HEK293 (cell line): ENCODE measurements at regions not wholly inside any gene's neighbourhood (a gene's known extent, or its start where the extent isn't known, plus 50 kb on each side); places are given as distances from the start of the nearest gene placed in this dataset.
A peak's percentile ranks its signal among the peaks of the same experiment; 100 is the strongest.

ENCODE experiments used
- CTCF ChIA-PET: fragments of 350-600 bp; formaldehyde crosslinking; extraction: SDS; loops from one replicate; lab custom pipeline; 2021; ENCODE audit warnings: antibody characterized with exemption; lab: Yijun Ruan, JAX
- POLR2A ChIA-PET: fragments of 300-600 bp; formaldehyde crosslinking; extraction: SDS; loops from one replicate; lab custom pipeline; 2020; ENCODE audit warnings: antibody characterized with exemption, inconsistent platforms; lab: Yijun Ruan, JAX
- H3K27ac ChIP-seq: fragments of 200-500 bp; sonication (Bioruptor generic); 2 replicates; pipeline ENCODE4 v1.5.1; 2014; ENCODE audit warnings: low read depth, low read length, control low read depth, inconsistent platforms; ENCODE audit errors: extremely low read depth
- H3K36me3 ChIP-seq, 2 experiments: fragments of 200-500 bp in 1 of 2; sonication (Bioruptor generic) in 1 of 2; 1 replicate in 1 of 2; 2 replicates in 1 of 2; pipeline ENCODE4 v1.5.1; 2014 to 2017; ENCODE audit warnings: inconsistent platforms in 2 of 2, low read length in 2 of 2; ENCODE audit not compliant: control insufficient read depth in 2 of 2, insufficient read depth in 1 of 2
- H3K4me1 ChIP-seq: fragments of 200-500 bp; sonication (Bioruptor generic); 2 replicates; pipeline ENCODE4 v1.5.1; 2014; ENCODE audit warnings: mild to moderate bottlenecking, low read length, inconsistent platforms; ENCODE audit not compliant: control insufficient read depth, insufficient read depth
- H3K4me3 ChIP-seq: 2 replicates; pipeline ENCODE4 v1.5.1; 2011; ENCODE audit warnings: low read depth, mild to moderate bottlenecking, control low read depth, low read length, moderate library complexity
- H3K9me3 ChIP-seq: fragments of 200-500 bp; sonication (Bioruptor generic); 2 replicates; pipeline ENCODE4 v1.5.1; 2014; ENCODE audit warnings: low read depth, low read length, inconsistent platforms; ENCODE audit not compliant: control insufficient read depth, insufficient read depth
- BCL11A ChIP-seq: fragments of 450-650 bp; formaldehyde crosslinking; IDR thresholded peaks from 2 replicates; pipeline ENCODE4 v1.5.1; 2016; ENCODE audit warnings: low read depth, missing biosample characterization, missing genetic modification characterization
- FEZF1 ChIP-seq: fragments of 450-650 bp; formaldehyde crosslinking; IDR thresholded peaks from 2 replicates; pipeline ENCODE4 v1.5.1; 2016; ENCODE audit warnings: missing biosample characterization, missing genetic modification characterization
- MZF1 ChIP-seq: fragments of 450-650 bp; formaldehyde crosslinking; IDR thresholded peaks from 2 replicates; pipeline ENCODE4 v1.5.1; 2017; ENCODE audit warnings: missing biosample characterization, missing genetic modification characterization, borderline replicate concordance
- PBX3 ChIP-seq: sonication (generic); formaldehyde crosslinking; IDR thresholded peaks from 2 replicates; pipeline ENCODE4 v1.8.1; 2022; ENCODE audit warnings: mild to moderate bottlenecking, moderate library complexity, missing genetic modification reagents
- ZFP41 ChIP-seq: fragments of 450-650 bp; formaldehyde crosslinking; IDR thresholded peaks from 2 replicates; pipeline ENCODE4 v1.5.1; 2016; ENCODE audit warnings: missing biosample characterization, missing genetic modification characterization, borderline replicate concordance
- ZNF112 ChIP-seq: fragments of 450-650 bp; formaldehyde crosslinking; IDR thresholded peaks from 2 replicates; pipeline ENCODE4 v1.5.0; 2017; ENCODE audit warnings: missing biosample characterization, missing genetic modification characterization
- ZNF174 ChIP-seq: fragments of 450-650 bp; formaldehyde crosslinking; IDR thresholded peaks from 2 replicates; pipeline ENCODE4 v1.5.0; 2017; ENCODE audit warnings: missing biosample characterization, mild to moderate bottlenecking, missing genetic modification characterization
- ZNF211 ChIP-seq: fragments of 450-650 bp; formaldehyde crosslinking; IDR thresholded peaks from 2 replicates; pipeline ENCODE4 v1.5.1; 2016; ENCODE audit warnings: low read depth, missing biosample characterization, missing genetic modification characterization
- ZNF23 ChIP-seq: fragments of 450-650 bp; formaldehyde crosslinking; IDR thresholded peaks from 2 replicates; pipeline ENCODE4 v1.5.1; 2016; ENCODE audit warnings: missing biosample characterization, missing genetic modification characterization, borderline replicate concordance
- ZNF266 ChIP-seq: fragments of 450-650 bp; formaldehyde crosslinking; IDR thresholded peaks from 2 replicates; pipeline ENCODE4 v1.5.1; 2016; ENCODE audit warnings: missing biosample characterization, missing genetic modification characterization, low read depth
- ZNF354C ChIP-seq: fragments of 450-650 bp; formaldehyde crosslinking; IDR thresholded peaks from 2 replicates; pipeline ENCODE4 v1.5.1; 2016; ENCODE audit warnings: missing biosample characterization, missing genetic modification characterization, low read depth, borderline replicate concordance
- ZNF449 ChIP-seq: fragments of 450-650 bp; formaldehyde crosslinking; IDR thresholded peaks from 2 replicates; pipeline ENCODE4 v1.5.1; 2017; ENCODE audit warnings: missing biosample characterization, mild to moderate bottlenecking, missing genetic modification characterization, moderate library complexity
- ZNF501 ChIP-seq: fragments of 450-650 bp; formaldehyde crosslinking; IDR thresholded peaks from 2 replicates; pipeline ENCODE4 v1.5.1; 2016; ENCODE audit warnings: missing biosample characterization, missing genetic modification characterization
- ZNF561 ChIP-seq: fragments of 450-650 bp; IDR thresholded peaks from 2 replicates; pipeline ENCODE4 v1.5.1; 2018; ENCODE audit warnings: missing biosample characterization, missing genetic modification characterization, borderline replicate concordance
- ZNF596 ChIP-seq: fragments of 450-650 bp; IDR thresholded peaks from 2 replicates; pipeline ENCODE4 v1.5.0; 2018; ENCODE audit warnings: missing biosample characterization, mild to moderate bottlenecking, missing genetic modification characterization, moderate library complexity
- ZNF660 ChIP-seq: fragments of 450-650 bp; IDR thresholded peaks from 2 replicates; pipeline ENCODE4 v1.5.1; 2018; ENCODE audit warnings: missing biosample characterization, mild to moderate bottlenecking, missing genetic modification characterization
- ZNF768 ChIP-seq: fragments of 450-650 bp; formaldehyde crosslinking; IDR thresholded peaks from 2 replicates; pipeline ENCODE4 v1.5.1; 2018; ENCODE audit warnings: missing biosample characterization, mild to moderate bottlenecking, missing genetic modification characterization
- ZNF777 ChIP-seq: fragments of 450-650 bp; formaldehyde crosslinking; IDR thresholded peaks from 2 replicates; pipeline ENCODE4 v1.5.1; 2017; ENCODE audit warnings: missing biosample characterization, missing genetic modification characterization, borderline replicate concordance
- ZNF785 ChIP-seq: fragments of 450-650 bp; formaldehyde crosslinking; IDR thresholded peaks from 2 replicates; pipeline ENCODE4 v1.5.1; 2016; ENCODE audit warnings: missing biosample characterization, missing genetic modification characterization
- TF ChIP-seq, protein P1 (sequence below): fragments of 450-650 bp; formaldehyde crosslinking; IDR thresholded peaks from 2 replicates; pipeline ENCODE4 v1.5.1; 2016; ENCODE audit warnings: missing biosample characterization, missing genetic modification characterization
- TF ChIP-seq, protein P2 (sequence below): fragments of 450-650 bp; formaldehyde crosslinking; IDR thresholded peaks from 2 replicates; pipeline ENCODE4 v1.5.1; 2016; ENCODE audit warnings: missing biosample characterization, missing genetic modification characterization
- TF ChIP-seq, protein P3 (sequence below): fragments of 450-650 bp; formaldehyde crosslinking; IDR thresholded peaks from 2 replicates; pipeline ENCODE4 v1.5.1; 2016; ENCODE audit warnings: missing biosample characterization, missing genetic modification characterization

DNA sequence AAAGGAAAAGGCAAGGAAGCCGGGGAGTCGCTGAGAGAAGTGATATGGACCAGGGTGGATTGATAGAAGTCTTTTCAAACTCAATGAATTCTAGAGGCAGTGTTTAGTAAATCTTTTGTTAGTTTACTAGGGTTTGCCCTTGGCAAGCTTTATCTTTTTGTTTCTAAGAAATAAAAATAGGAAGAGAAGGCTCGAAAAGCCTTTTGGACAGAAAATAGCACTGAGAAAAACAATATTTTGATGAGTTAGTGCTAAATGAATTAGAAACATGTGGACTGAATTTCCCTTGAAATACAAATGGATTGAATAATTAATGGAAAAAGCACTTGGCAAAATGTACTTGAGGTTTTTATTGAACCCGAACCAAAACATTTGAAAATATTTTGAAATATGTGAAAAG lies 121.8 kb upstream of the SPAG17 start:
- ChIA-PET CTCF (interaction anchor here (0.6 kb wide), 1 partner anchor 562 kb away, joined by 3 read pairs; no protein-coding TSS in a partner anchor), POLR2A (no interaction called here)
- TF ChIP-seq, protein P1, sequence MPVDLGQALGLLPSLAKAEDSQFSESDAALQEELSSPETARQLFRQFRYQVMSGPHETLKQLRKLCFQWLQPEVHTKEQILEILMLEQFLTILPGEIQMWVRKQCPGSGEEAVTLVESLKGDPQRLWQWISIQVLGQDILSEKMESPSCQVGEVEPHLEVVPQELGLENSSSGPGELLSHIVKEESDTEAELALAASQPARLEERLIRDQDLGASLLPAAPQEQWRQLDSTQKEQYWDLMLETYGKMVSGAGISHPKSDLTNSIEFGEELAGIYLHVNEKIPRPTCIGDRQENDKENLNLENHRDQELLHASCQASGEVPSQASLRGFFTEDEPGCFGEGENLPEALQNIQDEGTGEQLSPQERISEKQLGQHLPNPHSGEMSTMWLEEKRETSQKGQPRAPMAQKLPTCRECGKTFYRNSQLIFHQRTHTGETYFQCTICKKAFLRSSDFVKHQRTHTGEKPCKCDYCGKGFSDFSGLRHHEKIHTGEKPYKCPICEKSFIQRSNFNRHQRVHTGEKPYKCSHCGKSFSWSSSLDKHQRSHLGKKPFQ (tag by site-specific recombination): no peak
- TF ChIP-seq ZNF211 (tag by site-specific recombination): no peak
- no peak for TF ChIP-seq ZNF785 (tag by site-specific recombination)
- TF ChIP-seq ZNF768 (tag by site-specific recombination): no peak
- no peak for TF ChIP-seq ZNF561 (tag by site-specific recombination)
- no peak for TF ChIP-seq ZFP41
- TF ChIP-seq ZNF449 (tag by site-specific recombination): no peak
- TF ChIP-seq BCL11A (tag by site-specific recombination): no peak
- TF ChIP-seq ZNF266 (tag by site-specific recombination): no peak
- TF ChIP-seq ZNF174 (tag by site-specific recombination): no peak
- TF ChIP-seq FEZF1 (tag by site-specific recombination): no peak
- no peak for TF ChIP-seq ZNF596 (tag by site-specific recombination)
- no peak for TF ChIP-seq ZNF112
- Histone ChIP-seq H3K9me3 (no peaks in the 10 kb centered on the region), H3K4me3 (no peak overlapping the region), H3K27ac (no peak overlapping the region), H3K36me3 (no peaks in the 10 kb centered on the region), H3K4me1 (no peaks in the 10 kb centered on the region)

DNA sequence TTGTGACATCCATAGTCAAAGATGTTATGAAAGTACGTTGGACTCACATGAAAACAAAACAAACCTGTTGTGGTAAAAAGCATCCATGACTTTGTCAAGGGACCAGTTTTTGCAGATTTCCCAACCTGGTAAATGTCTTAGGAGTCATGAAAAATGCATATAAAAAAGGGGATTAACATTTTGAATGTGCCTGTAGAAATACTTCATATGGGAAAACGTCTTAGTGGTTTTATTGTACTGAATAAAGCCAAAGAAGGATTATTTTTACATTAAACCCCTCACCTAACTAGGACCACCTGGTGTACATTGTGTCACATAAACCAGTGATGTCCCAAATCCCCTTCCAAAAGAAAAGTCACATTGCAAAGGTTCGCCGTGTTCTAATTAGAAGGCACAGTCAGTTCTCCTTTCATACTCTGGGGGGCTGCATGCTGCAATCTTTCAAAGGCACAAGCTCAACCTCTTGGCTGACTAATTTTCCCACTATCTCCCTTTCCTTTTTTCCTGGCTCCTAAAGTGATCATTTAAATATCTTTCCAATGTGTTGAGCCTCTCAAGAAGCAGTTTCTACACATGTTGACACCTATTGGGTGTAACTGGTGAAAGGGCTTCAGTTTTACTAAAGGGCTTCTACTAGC lies 119.8 kb upstream of the SPAG17 start:
- POLR2A ChIA-PET: no interaction called here
- H3K27ac ChIP-seq: no peak overlapping the region
- H3K36me3 ChIP-seq: no peaks in the 10 kb centered on the region
- CTCF ChIA-PET: interaction anchor here (0.6 kb wide), 1 partner anchor 355 kb away, joined by 4 read pairs; no protein-coding TSS in a partner anchor
- TF ChIP-seq ZNF354C (tag by site-specific recombination) (no peak), MZF1 (peak; percentile 73; the same call in 1 of the 2 replicates)
- TF ChIP-seq, protein P2, sequence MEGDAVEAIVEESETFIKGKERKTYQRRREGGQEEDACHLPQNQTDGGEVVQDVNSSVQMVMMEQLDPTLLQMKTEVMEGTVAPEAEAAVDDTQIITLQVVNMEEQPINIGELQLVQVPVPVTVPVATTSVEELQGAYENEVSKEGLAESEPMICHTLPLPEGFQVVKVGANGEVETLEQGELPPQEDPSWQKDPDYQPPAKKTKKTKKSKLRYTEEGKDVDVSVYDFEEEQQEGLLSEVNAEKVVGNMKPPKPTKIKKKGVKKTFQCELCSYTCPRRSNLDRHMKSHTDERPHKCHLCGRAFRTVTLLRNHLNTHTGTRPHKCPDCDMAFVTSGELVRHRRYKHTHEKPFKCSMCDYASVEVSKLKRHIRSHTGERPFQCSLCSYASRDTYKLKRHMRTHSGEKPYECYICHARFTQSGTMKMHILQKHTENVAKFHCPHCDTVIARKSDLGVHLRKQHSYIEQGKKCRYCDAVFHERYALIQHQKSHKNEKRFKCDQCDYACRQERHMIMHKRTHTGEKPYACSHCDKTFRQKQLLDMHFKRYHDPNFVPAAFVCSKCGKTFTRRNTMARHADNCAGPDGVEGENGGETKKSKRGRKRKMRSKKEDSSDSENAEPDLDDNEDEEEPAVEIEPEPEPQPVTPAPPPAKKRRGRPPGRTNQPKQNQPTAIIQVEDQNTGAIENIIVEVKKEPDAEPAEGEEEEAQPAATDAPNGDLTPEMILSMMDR (tag by site-specific recombination): peak; percentile 50; the same call in 1 of the 2 replicates
- H3K4me1 ChIP-seq: no peaks in the 10 kb centered on the region
- no peaks in the 10 kb centered on the region for H3K9me3 ChIP-seq
- no peak overlapping the region for H3K4me3 ChIP-seq

DNA sequence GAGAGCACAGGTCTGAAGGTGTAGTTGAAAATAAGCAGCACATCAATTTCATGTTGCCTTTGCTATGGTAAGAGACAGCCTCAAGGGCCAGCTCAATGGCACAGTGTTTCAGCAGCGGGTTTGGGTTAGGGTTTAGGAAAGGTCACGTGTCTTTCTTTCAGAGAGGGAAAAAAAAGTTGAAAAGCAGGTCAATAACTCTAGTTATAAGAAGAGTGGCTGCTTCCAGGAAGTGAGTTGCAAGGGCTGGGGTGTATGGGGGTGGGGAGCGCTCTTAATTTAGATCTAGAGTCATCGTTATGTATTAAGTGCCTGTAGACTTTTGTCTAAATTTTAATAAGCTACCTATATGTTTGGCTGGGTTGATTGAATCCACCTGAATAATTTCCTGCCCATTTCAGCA lies 118.5 kb upstream of the SPAG17 start:
- POLR2A ChIA-PET: no interaction called here
- CTCF ChIA-PET: interaction anchor here (0.7 kb wide), 1 partner anchor 226 kb away, joined by 3 read pairs; no protein-coding TSS in a partner anchor
- TF ChIP-seq ZNF660 (tag by site-specific recombination) (no peak), ZNF501 (tag by site-specific recombination) (no peak), ZNF777 (no peak), ZNF23 (tag by site-specific recombination) (no peak), PBX3 (CRISPR knock-in tag) (no peak)
- TF ChIP-seq, protein P3, sequence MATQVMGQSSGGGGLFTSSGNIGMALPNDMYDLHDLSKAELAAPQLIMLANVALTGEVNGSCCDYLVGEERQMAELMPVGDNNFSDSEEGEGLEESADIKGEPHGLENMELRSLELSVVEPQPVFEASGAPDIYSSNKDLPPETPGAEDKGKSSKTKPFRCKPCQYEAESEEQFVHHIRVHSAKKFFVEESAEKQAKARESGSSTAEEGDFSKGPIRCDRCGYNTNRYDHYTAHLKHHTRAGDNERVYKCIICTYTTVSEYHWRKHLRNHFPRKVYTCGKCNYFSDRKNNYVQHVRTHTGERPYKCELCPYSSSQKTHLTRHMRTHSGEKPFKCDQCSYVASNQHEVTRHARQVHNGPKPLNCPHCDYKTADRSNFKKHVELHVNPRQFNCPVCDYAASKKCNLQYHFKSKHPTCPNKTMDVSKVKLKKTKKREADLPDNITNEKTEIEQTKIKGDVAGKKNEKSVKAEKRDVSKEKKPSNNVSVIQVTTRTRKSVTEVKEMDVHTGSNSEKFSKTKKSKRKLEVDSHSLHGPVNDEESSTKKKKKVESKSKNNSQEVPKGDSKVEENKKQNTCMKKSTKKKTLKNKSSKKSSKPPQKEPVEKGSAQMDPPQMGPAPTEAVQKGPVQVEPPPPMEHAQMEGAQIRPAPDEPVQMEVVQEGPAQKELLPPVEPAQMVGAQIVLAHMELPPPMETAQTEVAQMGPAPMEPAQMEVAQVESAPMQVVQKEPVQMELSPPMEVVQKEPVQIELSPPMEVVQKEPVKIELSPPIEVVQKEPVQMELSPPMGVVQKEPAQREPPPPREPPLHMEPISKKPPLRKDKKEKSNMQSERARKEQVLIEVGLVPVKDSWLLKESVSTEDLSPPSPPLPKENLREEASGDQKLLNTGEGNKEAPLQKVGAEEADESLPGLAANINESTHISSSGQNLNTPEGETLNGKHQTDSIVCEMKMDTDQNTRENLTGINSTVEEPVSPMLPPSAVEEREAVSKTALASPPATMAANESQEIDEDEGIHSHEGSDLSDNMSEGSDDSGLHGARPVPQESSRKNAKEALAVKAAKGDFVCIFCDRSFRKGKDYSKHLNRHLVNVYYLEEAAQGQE (tag by site-specific recombination): no peak

More for the DNA sequence above, 118.5 kb upstream of the SPAG17 start:
- no peaks in the 10 kb centered on the region for H3K4me1 ChIP-seq
- H3K27ac ChIP-seq: no peak overlapping the region
- H3K9me3 ChIP-seq: no peaks in the 10 kb centered on the region
- no peak overlapping the region for H3K4me3 ChIP-seq
- no peaks in the 10 kb centered on the region for H3K36me3 ChIP-seq
